HCT116 (cell line): ENCODE measurements at regions not wholly inside any gene's neighbourhood (a gene's known extent, or its start where the extent isn't known, plus 50 kb on each side); places are given as distances from the start of the nearest gene placed in this dataset.

Experiments
- ATAC-seq: fragments of 200-7000 bp; cut with Tn5 transposase; 2 replicates; pipeline ENCODE4 v1.9.1; 2020; ENCODE audit warnings: mild to moderate bottlenecking, moderate library complexity
- BruUV-seq: library from RNA; stranded (reverse); fragments of 400-500 nt; replicated peaks from 2 replicates; lab custom pipeline; 2021; lab: Mats Ljungman, UMichigan
- CTCF ChIA-PET: fragments of 300-600 bp; sonication (Branson Sonifier 250); formaldehyde crosslinking; loops from one replicate; lab custom pipeline; 2021; ENCODE audit warnings: antibody characterized with exemption; lab: Charles Lee
- POLR2A ChIA-PET: fragments of 300-600, 350-600 bp; sonication (Branson Sonifier 250); formaldehyde crosslinking; loops from one replicate; lab custom pipeline; 2021; ENCODE audit warnings: antibody characterized with exemption; lab: Charles Lee
- RAD21 ChIA-PET, 2 experiments: fragments of 300-600 bp; sonication (Branson Sonifier 250); formaldehyde crosslinking; loops; one replicate each; lab custom pipeline; 2023; ENCODE audit warnings: low total read pairs in 2 of 2; ENCODE audit not compliant: uncharacterized antibody in 2 of 2, unreplicated experiment in 2 of 2, low non-redundant PET in 1 of 2; lab: Charles Lee
- DNase-seq: peaks from one replicate; pipeline ENCODE4 v3.0.0-alpha.2; 2010; ENCODE audit warnings: low read depth, low spot score
- H2AFZ ChIP-seq: fragments of 200-600 bp; shearing (Covaris generic), sonication (generic); 2 replicates; pipeline ENCODE4 v1.6.1; 2017; ENCODE audit warnings: low read depth, mixed run types, mixed read lengths, antibody characterized with exemption, low read length; ENCODE audit not compliant: poor library complexity, severe bottlenecking
- H3K27ac ChIP-seq: 2 replicates; pipeline ENCODE4 v1.5.1; 2012; ENCODE audit warnings: low read depth, low read length
- H3K27me3 ChIP-seq: fragments of 200-600 bp; sonication (generic); 2 replicates; pipeline ENCODE4 v1.6.1; 2016; ENCODE audit warnings: mixed run types, low read length, mixed read lengths; ENCODE audit not compliant: insufficient read depth
- H3K36me3 ChIP-seq, 2 experiments: fragments of 200-500 bp in 1 of 2; fragments of 200-600 bp in 1 of 2; sonication (Bioruptor generic) in 1 of 2; sonication (generic) in 1 of 2; 2 replicates each; pipeline versions ENCODE4 v1.5.1 to v1.6.1; 2014 to 2016; ENCODE audit warnings: low read length in 2 of 2, inconsistent platforms in 1 of 2, mixed read lengths in 1 of 2, mixed run types in 1 of 2; ENCODE audit not compliant: insufficient read depth in 2 of 2, control insufficient read depth in 1 of 2
- H3K4me1 ChIP-seq, 2 experiments: fragments of 200-600 bp in 1 of 2; sonication (generic) in 1 of 2; 2 replicates each; pipeline versions ENCODE4 v1.5.1 to v1.6.1; 2012 to 2017; ENCODE audit warnings: low read length in 2 of 2, inconsistent platforms in 1 of 2, mild to moderate bottlenecking in 1 of 2, mixed read lengths in 1 of 2, mixed run types in 1 of 2, moderate library complexity in 1 of 2; ENCODE audit not compliant: insufficient read depth in 2 of 2, control insufficient read depth in 1 of 2
- H3K4me2 ChIP-seq: fragments of 200-600 bp; sonication (generic); 2 replicates; pipeline ENCODE4 v1.6.1; 2017; ENCODE audit warnings: mixed run types, low read length, mixed read lengths
- H3K4me3 ChIP-seq, 2 experiments: fragments of 200-600 bp in 1 of 2; sonication (generic) in 1 of 2; replicated peaks in 1 of 2; 2 replicates each; pipeline ENCODE4 v1.5.1; 2011 to 2016; ENCODE audit warnings: low read length in 2 of 2, control low read depth in 1 of 2, low read depth in 1 of 2, mild to moderate bottlenecking in 1 of 2, mixed read lengths in 1 of 2, mixed run types in 1 of 2
- H3K79me2 ChIP-seq: fragments of 200-600 bp; sonication (generic); 2 replicates; pipeline ENCODE4 v1.6.1; 2017; ENCODE audit warnings: mild to moderate bottlenecking, mixed run types, low read length, moderate library complexity, mixed read lengths; ENCODE audit not compliant: insufficient read depth
- H3K9ac ChIP-seq: fragments of 200-600 bp; sonication (generic); 2 replicates; pipeline ENCODE4 v1.6.1; 2016; ENCODE audit warnings: low read length, mixed read lengths
- H3K9me2 ChIP-seq: fragments of 200-600 bp; sonication (generic), shearing (Covaris generic); 2 replicates; pipeline ENCODE4 v1.6.1; 2017; ENCODE audit warnings: mixed run types, mild to moderate bottlenecking, moderate library complexity; ENCODE audit not compliant: insufficient read depth
- H3K9me3 ChIP-seq, 2 experiments: fragments of 200-500 bp in 1 of 2; fragments of 200-600 bp in 1 of 2; sonication (Bioruptor generic) in 1 of 2; sonication (generic) in 1 of 2; 2 replicates each; pipeline ENCODE4 v1.6.1; 2014 to 2017; ENCODE audit warnings: low read length in 2 of 2, mixed read lengths in 2 of 2, inconsistent platforms in 1 of 2, low read depth in 1 of 2, mild to moderate bottlenecking in 1 of 2, mixed run types in 1 of 2, moderate library complexity in 1 of 2; ENCODE audit not compliant: control insufficient read depth in 1 of 2, insufficient read depth in 1 of 2
- H4K20me1 ChIP-seq: fragments of 200-600 bp; sonication (generic), shearing (Covaris generic); 2 replicates; pipeline ENCODE4 v1.6.1; 2017; ENCODE audit warnings: mixed run types, mild to moderate bottlenecking, moderate library complexity; ENCODE audit not compliant: insufficient read depth
- CBX3 ChIP-seq: IDR thresholded peaks from 2 replicates; pipeline ENCODE4 v1.6.1; 2012; ENCODE audit warnings: low read depth
- CEBPB ChIP-seq: IDR thresholded peaks from 2 replicates; pipeline ENCODE4 v1.6.1; 2012; ENCODE audit warnings: low read depth
- EGR1 ChIP-seq: IDR thresholded peaks from 2 replicates; pipeline ENCODE4 v1.6.1; 2012; ENCODE audit warnings: low read depth
- ELF1 ChIP-seq: IDR thresholded peaks from 2 replicates; pipeline ENCODE4 v1.6.1; 2012; ENCODE audit warnings: low read depth, borderline replicate concordance
- EZH2 ChIP-seq: fragments of 200-600 bp; sonication (generic); IDR thresholded peaks from 2 replicates; pipeline ENCODE4 v1.6.1; 2017; ENCODE audit warnings: antibody characterized with exemption, mixed run types
- FOSL1 ChIP-seq: IDR thresholded peaks from 2 replicates; pipeline ENCODE4 v1.6.1; 2012; ENCODE audit warnings: low read depth
- POLR2A ChIP-seq: IDR thresholded peaks from 2 replicates; pipeline ENCODE4 v1.7.0; 2011; ENCODE audit warnings: borderline replicate concordance; ENCODE audit not compliant: insufficient read depth, insufficient read length; ENCODE audit errors: extremely low read depth
- RAD21 ChIP-seq: IDR thresholded peaks from 2 replicates; pipeline ENCODE4 v1.6.1; 2012; ENCODE audit warnings: low read depth, mild to moderate bottlenecking
- SIN3A ChIP-seq: IDR thresholded peaks from 2 replicates; pipeline ENCODE4 v1.6.1; 2012; ENCODE audit warnings: low read depth
- SP1 ChIP-seq: IDR thresholded peaks from 2 replicates; pipeline ENCODE4 v1.6.1; 2012; ENCODE audit warnings: low read depth
- SRF ChIP-seq: IDR thresholded peaks from 2 replicates; pipeline ENCODE4 v1.6.1; 2012; ENCODE audit warnings: low read depth
- TCF7L2 ChIP-seq: IDR thresholded peaks from 2 replicates; pipeline ENCODE4 v1.7.0; 2011; ENCODE audit warnings: borderline replicate concordance, inconsistent platforms; ENCODE audit not compliant: insufficient read depth, insufficient read length; ENCODE audit errors: extremely low read depth
- ZBTB33 ChIP-seq: IDR thresholded peaks from 2 replicates; pipeline ENCODE4 v1.6.1; 2011; ENCODE audit warnings: mild to moderate bottlenecking, low read length, moderate library complexity; ENCODE audit not compliant: insufficient replicate concordance; ENCODE audit errors: extremely low read depth
- ZFX ChIP-seq: fragments of 450-650 bp; IDR thresholded peaks from 2 replicates; pipeline ENCODE4 v1.6.1; 2017
- ZNF274 ChIP-seq: fragments of 200-500 bp; sonication (Bioruptor generic); IDR thresholded peaks from 2 replicates; pipeline ENCODE4 v1.6.1; 2014; ENCODE audit warnings: mild to moderate bottlenecking, low read depth, low read length, inconsistent platforms
- intact Hi-C: fragments of 100-400 bp; cut with micrococcal nuclease; formaldehyde crosslinking; loops from 2 replicates; pipeline ENCODE4 v1.10.0; 2022
- TF ChIP-seq, protein P1 (sequence below): IDR thresholded peaks from 2 replicates; pipeline ENCODE4 v1.6.1; 2012

- TF ChIP-seq EGR1 (no peak), CBX3 (no peak), TCF7L2 (no peak), ZNF274 (no peak), POLR2A (no peak), FOSL1 (no peak)
- TF ChIP-seq, protein P1, sequence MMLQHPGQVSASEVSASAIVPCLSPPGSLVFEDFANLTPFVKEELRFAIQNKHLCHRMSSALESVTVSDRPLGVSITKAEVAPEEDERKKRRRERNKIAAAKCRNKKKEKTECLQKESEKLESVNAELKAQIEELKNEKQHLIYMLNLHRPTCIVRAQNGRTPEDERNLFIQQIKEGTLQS: no peak
Measured at GRCh38 chr4:128371876-128372275, 84.3 kb upstream of the PGRMC2 start (continued).

GRCh38 chr4:128371001-128371777, 83.6 kb upstream of the PGRMC2 start:
- Histone ChIP-seq H3K36me3 (no peaks in the 10 kb centered on the region), H3K9ac (no peak overlapping the region), H3K4me3 (no peak overlapping the region), H3K4me2 (no peak overlapping the region), H3K79me2 (no peaks in the 10 kb centered on the region), H2AFZ (no peak overlapping the region), H3K9me3 (no peaks in the 10 kb centered on the region), H3K27me3 (no peaks in the 10 kb centered on the region), H3K9me2 (no peaks in the 10 kb centered on the region), H4K20me1 (no peaks in the 10 kb centered on the region), H3K4me1 (no peaks in the 10 kb centered on the region), H3K27ac (no peak overlapping the region)
- RAD21 ChIA-PET: no interaction called here
- TF ChIP-seq SRF: no peak
- TF ChIP-seq SIN3A: no peak
- TF ChIP-seq, protein P1: no peak
- TF ChIP-seq FOSL1: no peak
- TF ChIP-seq ZNF274: no peak
- TF ChIP-seq ELF1: no peak
- TF ChIP-seq SP1: no peak
- TF ChIP-seq ZFX: no peak
- TF ChIP-seq RAD21: no peak
- TF ChIP-seq CEBPB: no peak
- TF ChIP-seq ZBTB33: no peak
- TF ChIP-seq EZH2: no peak
- TF ChIP-seq CBX3: no peak
- no TSS peak for BruUV-seq
- POLR2A ChIA-PET: no interaction called here
- ATAC-seq (no peak), DNase-seq (no peak)
- intact Hi-C loops: no loop called here
- CTCF ChIA-PET: interaction anchor here (0.7 kb wide), 1 partner anchor 202 kb away, joined by 3 read pairs; no protein-coding TSS in a partner anchor
